Smooth muscle cell (in vitro differentiated cells): ENCODE measurements at regions not wholly inside any gene's neighbourhood (a gene's known extent, or its start where the extent isn't known, plus 50 kb on each side); places are given as distances from the start of the nearest gene placed in this dataset.

Experiments used
- DNase-seq: peaks from one replicate; lab custom pipeline; 2025; ENCODE audit not compliant: unreplicated experiment; lab: John Stamatoyannopoulos, UW
- H2AFZ ChIP-seq: fragments of 200-600 bp; sonication (generic); 2 replicates; pipeline ENCODE4 v1.6.0; 2016; ENCODE audit warnings: antibody characterized with exemption, low read depth, mild to moderate bottlenecking
- H3F3A ChIP-seq: fragments of 200-600 bp; sonication (generic); 2 replicates; pipeline ENCODE4 v1.6.0; 2017; ENCODE audit warnings: antibody characterized with exemption, low read depth
- H3K27ac ChIP-seq: fragments of 200-600 bp; sonication (generic); 2 replicates; pipeline ENCODE4 v1.5.1; 2016; ENCODE audit warnings: low read depth, mild to moderate bottlenecking
- H3K27me3 ChIP-seq: fragments of 200-600 bp; sonication (generic); 2 replicates; pipeline ENCODE4 v1.6.1; 2016; ENCODE audit warnings: low read depth, mild to moderate bottlenecking
- H3K36me3 ChIP-seq: fragments of 200-600 bp; sonication (generic); 2 replicates; pipeline ENCODE4 v1.5.1; 2016; ENCODE audit warnings: low read depth
- H3K4me1 ChIP-seq: fragments of 200-600 bp; sonication (generic); 2 replicates; pipeline ENCODE4 v1.5.1; 2016; ENCODE audit warnings: low read depth
- H3K4me2 ChIP-seq: fragments of 200-600 bp; sonication (generic); 2 replicates; pipeline ENCODE4 v1.6.0; 2016; ENCODE audit warnings: mild to moderate bottlenecking
- H3K4me3 ChIP-seq: fragments of 200-600 bp; sonication (generic); 2 replicates; pipeline ENCODE4 v1.5.1; 2016; ENCODE audit warnings: mild to moderate bottlenecking
- H3K79me2 ChIP-seq: fragments of 200-600 bp; sonication (generic); 2 replicates; pipeline ENCODE4 v1.6.0; 2016; ENCODE audit warnings: low read depth, mild to moderate bottlenecking
- H3K9ac ChIP-seq: fragments of 200-600 bp; sonication (generic); 2 replicates; pipeline ENCODE4 v1.6.0; 2016; ENCODE audit warnings: low read depth
- H3K9me3 ChIP-seq: fragments of 200-600 bp; sonication (generic); replicated peaks from 2 replicates; pipeline ENCODE4 v1.5.1; 2016; ENCODE audit warnings: low read depth
- H4K20me1 ChIP-seq: fragments of 200-600 bp; sonication (generic); 2 replicates; pipeline ENCODE4 v1.6.0; 2016; ENCODE audit warnings: low read depth
- WGBS: methylation state at CpG from one replicate; pipeline ENCODE4 v1.1.7; 2016; ENCODE audit warnings: low lambda C conversion rate; 5-methylcytosine and 5-hydroxymethylcytosine counted together
- TF ChIP-seq, protein P1 (sequence below): fragments of 200-600 bp; sonication (generic); IDR thresholded peaks from 2 replicates; pipeline ENCODE4 v1.5.1; 2017; ENCODE audit warnings: borderline replicate concordance, mild to moderate bottlenecking, antibody characterized with exemption; ENCODE audit not compliant: insufficient read depth, poor library complexity, severe bottlenecking

- WGBS: 83% methylated on average over 11 of the region's 11 CpGs
- H3K4me2 ChIP-seq: no peak overlapping the region
- no peaks in the 10 kb centered on the region for H3K79me2 ChIP-seq
- no peak overlapping the region for H3K9ac ChIP-seq
- H3K4me1 ChIP-seq: no peaks in the 10 kb centered on the region
- H3K36me3 ChIP-seq: no peaks in the 10 kb centered on the region
- no peaks in the 10 kb centered on the region for H3F3A ChIP-seq
- TF ChIP-seq, protein P1, sequence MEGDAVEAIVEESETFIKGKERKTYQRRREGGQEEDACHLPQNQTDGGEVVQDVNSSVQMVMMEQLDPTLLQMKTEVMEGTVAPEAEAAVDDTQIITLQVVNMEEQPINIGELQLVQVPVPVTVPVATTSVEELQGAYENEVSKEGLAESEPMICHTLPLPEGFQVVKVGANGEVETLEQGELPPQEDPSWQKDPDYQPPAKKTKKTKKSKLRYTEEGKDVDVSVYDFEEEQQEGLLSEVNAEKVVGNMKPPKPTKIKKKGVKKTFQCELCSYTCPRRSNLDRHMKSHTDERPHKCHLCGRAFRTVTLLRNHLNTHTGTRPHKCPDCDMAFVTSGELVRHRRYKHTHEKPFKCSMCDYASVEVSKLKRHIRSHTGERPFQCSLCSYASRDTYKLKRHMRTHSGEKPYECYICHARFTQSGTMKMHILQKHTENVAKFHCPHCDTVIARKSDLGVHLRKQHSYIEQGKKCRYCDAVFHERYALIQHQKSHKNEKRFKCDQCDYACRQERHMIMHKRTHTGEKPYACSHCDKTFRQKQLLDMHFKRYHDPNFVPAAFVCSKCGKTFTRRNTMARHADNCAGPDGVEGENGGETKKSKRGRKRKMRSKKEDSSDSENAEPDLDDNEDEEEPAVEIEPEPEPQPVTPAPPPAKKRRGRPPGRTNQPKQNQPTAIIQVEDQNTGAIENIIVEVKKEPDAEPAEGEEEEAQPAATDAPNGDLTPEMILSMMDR: no peak
- no peaks in the 10 kb centered on the region for H3K9me3 ChIP-seq
- DNase-seq: no peak
- no peak overlapping the region for H3K27ac ChIP-seq
- H4K20me1 ChIP-seq: no peaks in the 10 kb centered on the region
- H3K4me3 ChIP-seq: no peak overlapping the region
- no peak overlapping the region for H2AFZ ChIP-seq
- no peaks in the 10 kb centered on the region for H3K27me3 ChIP-seq
Observed at GRCh38 chr5:135236228-135236907, 162.7 kb downstream of the MACROH2A1 start.

DNA sequence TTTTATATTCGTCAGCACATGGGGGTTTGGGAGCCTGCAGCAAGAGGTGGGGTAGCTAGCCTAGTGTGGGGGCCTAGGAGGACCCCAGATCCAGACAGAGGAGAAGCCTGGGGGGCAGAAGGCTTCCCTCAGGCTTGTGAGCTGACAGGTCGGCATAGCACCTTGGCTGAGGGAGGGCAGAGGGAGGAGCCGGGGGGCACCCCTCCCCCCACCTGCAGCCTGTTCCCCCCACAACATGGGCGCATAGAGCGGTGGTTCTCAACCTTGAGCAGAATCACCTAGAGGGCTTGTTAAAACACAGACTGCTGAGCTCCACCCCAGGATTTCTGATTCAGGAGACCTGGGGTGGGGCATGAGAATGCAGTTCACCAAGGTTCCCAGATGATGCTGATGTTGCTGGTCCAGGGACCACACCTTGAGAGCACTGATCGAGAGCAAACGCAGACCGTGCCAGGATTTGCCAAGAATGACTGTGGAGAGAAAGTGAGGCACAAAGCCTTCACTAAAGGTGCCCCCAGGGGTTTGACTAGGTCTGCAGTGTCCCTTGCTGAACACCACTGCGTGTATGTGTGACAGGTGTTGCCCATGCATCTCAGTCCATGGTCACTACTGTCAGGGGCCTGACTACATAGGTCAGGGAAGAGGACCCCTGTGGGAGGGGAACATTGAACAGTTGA, 163.3 kb downstream of the MACROH2A1 start:
- H4K20me1 ChIP-seq: no peaks in the 10 kb centered on the region
- no peaks in the 10 kb centered on the region for H3K27me3 ChIP-seq
- H3K4me1 ChIP-seq: no peaks in the 10 kb centered on the region
- no peak overlapping the region for H3K9ac ChIP-seq
- no peaks in the 10 kb centered on the region for H3K9me3 ChIP-seq
- DNase-seq: no peak
- no peaks in the 10 kb centered on the region for H3K79me2 ChIP-seq
- no peak overlapping the region for H3K4me2 ChIP-seq
- H2AFZ ChIP-seq: no peak overlapping the region
- no peaks in the 10 kb centered on the region for H3F3A ChIP-seq
- 94% methylated on average over 9 of the region's 9 CpGs for WGBS
- TF ChIP-seq, protein P1: no peak
- H3K27ac ChIP-seq: no peak overlapping the region
- H3K4me3 ChIP-seq: no peak overlapping the region
- no peaks in the 10 kb centered on the region for H3K36me3 ChIP-seq

DNA sequence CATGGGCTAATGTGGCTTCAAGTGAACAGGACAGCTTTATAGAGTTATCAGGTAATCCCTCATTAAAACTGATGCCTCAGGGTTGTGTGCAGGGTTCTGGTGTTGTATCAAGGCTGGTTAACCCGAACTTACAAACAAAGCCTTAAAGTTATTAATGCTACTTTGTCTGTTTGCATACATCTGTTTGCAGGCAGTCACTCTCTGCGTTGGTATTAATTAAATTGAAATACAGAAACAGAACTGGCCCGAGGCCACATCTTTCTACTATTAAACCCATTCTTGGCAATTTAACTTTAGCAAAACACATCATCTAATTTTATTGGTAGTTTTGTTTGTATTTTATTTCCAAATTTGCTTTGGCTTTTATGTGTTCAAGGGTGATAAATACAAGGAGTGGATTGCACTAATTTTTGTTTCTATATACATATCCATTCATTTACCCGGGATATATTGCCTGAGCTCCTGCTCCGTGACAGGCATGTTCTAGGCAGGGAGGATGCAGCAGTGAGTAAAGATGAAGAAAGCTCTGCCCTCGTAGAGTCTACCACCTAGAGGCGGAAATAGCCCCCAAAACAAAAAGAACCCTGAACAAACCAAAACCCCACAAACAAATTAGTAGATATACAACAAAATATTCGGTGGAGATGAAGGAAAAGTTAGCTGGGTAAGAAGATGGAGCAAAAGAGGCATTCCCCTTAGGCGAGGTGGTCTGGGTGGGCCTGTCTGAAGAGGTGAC, 164.2 kb downstream of the MACROH2A1 start:
- H3K9ac ChIP-seq: no peak overlapping the region
- H3K36me3 ChIP-seq: no peaks in the 10 kb centered on the region
- TF ChIP-seq, protein P1: no peak
- H3F3A ChIP-seq: no peaks in the 10 kb centered on the region
- no peak overlapping the region for H3K27ac ChIP-seq
- H3K79me2 ChIP-seq: no peaks in the 10 kb centered on the region
- H3K4me3 ChIP-seq: no peak overlapping the region
- no peaks in the 10 kb centered on the region for H3K4me1 ChIP-seq
- H3K27me3 ChIP-seq: no peaks in the 10 kb centered on the region
- 74% methylated on average over 9 of the region's 9 CpGs for WGBS
- no peak overlapping the region for H2AFZ ChIP-seq
- no peak for DNase-seq
- no peaks in the 10 kb centered on the region for H3K9me3 ChIP-seq
- no peaks in the 10 kb centered on the region for H4K20me1 ChIP-seq
- H3K4me2 ChIP-seq: no peak overlapping the region
